ENCODE measurements at regions not wholly inside any gene's neighbourhood (a gene's known extent, or its start where the extent isn't known, plus 50 kb on each side); places are given as distances from the start of the nearest gene placed in this dataset.
A peak's percentile ranks its signal among the peaks of the same experiment; 100 is the strongest.

DNA sequence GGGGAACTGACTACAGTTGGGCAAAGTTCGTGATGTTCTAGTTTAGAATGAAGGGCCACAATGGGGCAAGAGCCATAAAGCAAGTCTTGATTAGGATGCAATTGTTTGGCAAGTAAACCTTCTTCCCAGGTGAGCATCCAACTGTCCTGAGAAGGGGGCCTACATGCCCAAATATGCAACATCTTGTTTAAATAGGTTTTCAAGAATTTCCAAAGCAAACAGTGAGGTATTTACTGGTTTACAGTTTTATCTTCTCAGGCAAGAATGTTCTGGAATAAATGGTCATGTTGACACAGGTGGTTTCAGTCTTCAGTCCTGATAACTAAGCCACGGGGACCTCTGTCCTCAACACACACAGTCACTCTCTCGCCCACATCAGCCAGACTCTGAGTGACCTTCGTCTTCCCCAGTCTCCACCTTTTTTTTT lies 90.3 kb upstream of the FAM174B start:
- H3K9me3 Mint-ChIP-seq, result no peaks in the 10 kb centered on the region
- no peak for DNase-seq
- no peaks in the 10 kb centered on the region; the same call in 1 of the 2 replicates for H3K27me3 Mint-ChIP-seq (ENCODE audit: insufficient read depth)
- H3K4me3 Mint-ChIP-seq, result no peak overlapping the region
- H3K4me1 Mint-ChIP-seq (ENCODE audit: low read depth), result no peaks in the 10 kb centered on the region; the same call in 1 of the 2 replicates
- H3K27ac Mint-ChIP-seq, result no peak overlapping the region
- TF ChIP-seq CTCF (IDR thresholded peaks at IDR 0.05), result no peak
- no peaks in the 10 kb centered on the region for H3K36me3 Mint-ChIP-seq (ENCODE audit: low read depth)

- Mint-ChIP-seq H3K9me3 (no peaks in the 10 kb centered on the region), H3K36me3 (ENCODE audit: low read depth) (no peaks in the 10 kb centered on the region)
- TF ChIP-seq CTCF (IDR thresholded peaks at IDR 0.05), result no peak
These were observed 91.5 kb upstream of the FAM174B start for GRCh38 chr15:92747047-92747446.

DNA sequence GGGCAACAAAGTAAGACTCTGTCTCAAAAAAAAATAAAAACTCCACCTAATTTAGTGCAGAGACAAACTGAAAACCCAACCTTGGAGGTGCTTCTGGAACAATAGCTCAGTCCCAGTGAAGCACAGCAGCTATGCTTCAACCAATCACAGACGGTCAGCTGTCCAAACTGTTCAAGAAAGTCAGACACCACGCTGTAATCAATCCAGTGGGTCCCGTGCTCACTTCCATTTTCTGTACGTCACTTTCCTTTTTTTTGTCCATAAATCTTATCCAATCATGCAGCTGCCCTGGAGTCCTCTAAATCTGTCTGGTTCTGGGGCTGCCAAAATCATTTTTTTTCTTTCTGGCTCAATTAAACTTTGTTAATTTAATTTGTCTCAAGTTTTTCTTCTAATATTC lies 93.6 kb upstream of the FAM174B start:
- TF ChIP-seq CTCF (IDR thresholded peaks at IDR 0.05), result no peak
- Mint-ChIP-seq H3K27ac (no peak overlapping the region), H3K4me1 (ENCODE audit: low read depth) (no peaks in the 10 kb centered on the region), H3K4me3 (peak overlapping the region; percentile 8; the same call in 1 of the 2 replicates), H3K9me3 (no peaks in the 10 kb centered on the region), H3K27me3 (ENCODE audit: insufficient read depth) (peaks cover 1% of the 10 kb centered on the region; the same call in 1 of the 2 replicates), H3K36me3 (ENCODE audit: low read depth) (no peaks in the 10 kb centered on the region)
- DNase-seq, result no peak

More at GRCh38 chr15:92747047-92747446, 91.5 kb upstream of the FAM174B start:
- no peak for DNase-seq
- no peak overlapping the region for H3K4me3 Mint-ChIP-seq
- H3K27ac Mint-ChIP-seq, result no peak overlapping the region
- H3K27me3 Mint-ChIP-seq (ENCODE audit: insufficient read depth), result no peaks in the 10 kb centered on the region; the same call in 1 of the 2 replicates
- H3K4me1 Mint-ChIP-seq (ENCODE audit: low read depth), result no peaks in the 10 kb centered on the region; the same call in 1 of the 2 replicates

- DNase-seq, result no peak
- Mint-ChIP-seq H3K27ac (no peak overlapping the region), H3K36me3 (ENCODE audit: low read depth) (no peaks in the 10 kb centered on the region), H3K4me3 (no peak overlapping the region), H3K4me1 (ENCODE audit: low read depth) (no peaks in the 10 kb centered on the region), H3K27me3 (ENCODE audit: insufficient read depth) (peaks cover 1% of the 10 kb centered on the region; the same call in 1 of the 2 replicates), H3K9me3 (no peaks in the 10 kb centered on the region)
- TF ChIP-seq CTCF (IDR thresholded peaks at IDR 0.05), result no peak
These were observed 94.4 kb upstream of the FAM174B start for GRCh38 chr15:92749946-92750345.

- no peak overlapping the region for H3K27ac Mint-ChIP-seq
- H3K27me3 Mint-ChIP-seq (ENCODE audit: insufficient read depth), result peaks cover 1% of the 10 kb centered on the region; the same call in 1 of the 2 replicates
- no peaks in the 10 kb centered on the region for H3K9me3 Mint-ChIP-seq
- no peak overlapping the region for H3K4me3 Mint-ChIP-seq
- H3K36me3 Mint-ChIP-seq (ENCODE audit: low read depth), result no peaks in the 10 kb centered on the region
- DNase-seq, result no peak
- TF ChIP-seq CTCF (IDR thresholded peaks at IDR 0.05), result no peak
- no peaks in the 10 kb centered on the region for H3K4me1 Mint-ChIP-seq (ENCODE audit: low read depth)
These were observed 96.0 kb upstream of the FAM174B start for GRCh38 chr15:92751528-92751927.

DNA sequence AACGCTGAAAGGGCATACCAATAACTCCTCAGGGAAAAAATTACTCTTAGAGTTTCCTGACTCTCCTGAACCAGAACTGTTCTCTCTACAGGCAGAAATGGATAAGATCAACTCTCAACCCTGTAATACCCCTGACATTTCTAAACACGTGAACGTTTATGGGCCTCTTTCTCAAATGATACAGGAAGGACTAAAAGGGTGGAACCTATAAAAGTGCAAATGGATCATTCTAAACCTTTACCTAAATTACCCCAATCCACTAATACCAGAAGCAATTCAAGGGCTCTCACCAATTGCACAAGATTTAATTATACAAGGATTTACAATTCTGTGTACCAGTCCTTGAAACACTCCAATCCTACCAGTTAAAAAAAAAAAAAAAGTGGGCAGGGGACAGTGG lies 98.0 kb upstream of the FAM174B start:
- Mint-ChIP-seq H3K36me3 (ENCODE audit: low read depth) (no peaks in the 10 kb centered on the region), H3K27me3 (ENCODE audit: insufficient read depth) (peaks cover 3% of the 10 kb centered on the region; the same call in 1 of the 2 replicates)
- DNase-seq, result no peak

More for the DNA sequence above, 98.0 kb upstream of the FAM174B start:
- no peak overlapping the region for H3K27ac Mint-ChIP-seq
- TF ChIP-seq CTCF (IDR thresholded peaks at IDR 0.05), result no peak
- H3K4me1 Mint-ChIP-seq (ENCODE audit: low read depth), result no peaks in the 10 kb centered on the region
- H3K9me3 Mint-ChIP-seq, result no peaks in the 10 kb centered on the region
- H3K4me3 Mint-ChIP-seq, result no peak overlapping the region

Data from HFFc6 (cell line).